A673 (cell line): ENCODE measurements at regions not wholly inside any gene's neighbourhood (a gene's known extent, or its start where the extent isn't known, plus 50 kb on each side); places are given as distances from the start of the nearest gene placed in this dataset.

ENCODE experiments used
- EZH2 ChIP-seq: fragments of 200-600 bp; sonication (generic); IDR thresholded peaks from 2 replicates; pipeline ENCODE4 v1.6.1; 2017; ENCODE audit warnings: borderline replicate concordance, low read depth, mild to moderate bottlenecking, mixed read lengths, antibody characterized with exemption, low read length; ENCODE audit not compliant: poor library complexity, severe bottlenecking
- TF ChIP-seq, protein P1 (sequence below): fragments of 300-800, 200-600 bp; sonication (generic); conservative IDR thresholded peaks from 2 replicates; pipeline ENCODE4 v1.5.1; 2017; ENCODE audit warnings: low read depth, mild to moderate bottlenecking, antibody characterized with exemption, low read length, moderate library complexity, mixed read lengths

DNA sequence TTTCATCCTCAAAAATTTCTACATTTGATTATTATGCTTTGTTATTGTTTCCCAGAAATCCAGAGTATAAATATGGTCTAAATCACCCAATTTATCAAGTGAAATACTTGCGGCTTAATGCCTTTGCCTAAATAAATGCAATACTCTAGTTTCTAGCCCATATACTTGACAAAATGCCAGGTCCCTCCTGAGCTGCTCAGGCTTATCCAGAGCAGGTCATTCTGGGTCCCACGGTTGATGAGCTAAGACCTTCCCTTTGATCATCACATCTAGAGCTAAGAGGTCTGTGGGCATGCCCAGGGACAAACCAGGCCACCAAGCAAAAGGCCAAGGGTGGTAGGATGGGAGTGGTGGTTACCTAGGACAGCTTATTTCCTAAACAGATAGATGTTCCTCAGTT lies 180.1 kb downstream of the SMIM20 start:
- TF ChIP-seq, protein P1, sequence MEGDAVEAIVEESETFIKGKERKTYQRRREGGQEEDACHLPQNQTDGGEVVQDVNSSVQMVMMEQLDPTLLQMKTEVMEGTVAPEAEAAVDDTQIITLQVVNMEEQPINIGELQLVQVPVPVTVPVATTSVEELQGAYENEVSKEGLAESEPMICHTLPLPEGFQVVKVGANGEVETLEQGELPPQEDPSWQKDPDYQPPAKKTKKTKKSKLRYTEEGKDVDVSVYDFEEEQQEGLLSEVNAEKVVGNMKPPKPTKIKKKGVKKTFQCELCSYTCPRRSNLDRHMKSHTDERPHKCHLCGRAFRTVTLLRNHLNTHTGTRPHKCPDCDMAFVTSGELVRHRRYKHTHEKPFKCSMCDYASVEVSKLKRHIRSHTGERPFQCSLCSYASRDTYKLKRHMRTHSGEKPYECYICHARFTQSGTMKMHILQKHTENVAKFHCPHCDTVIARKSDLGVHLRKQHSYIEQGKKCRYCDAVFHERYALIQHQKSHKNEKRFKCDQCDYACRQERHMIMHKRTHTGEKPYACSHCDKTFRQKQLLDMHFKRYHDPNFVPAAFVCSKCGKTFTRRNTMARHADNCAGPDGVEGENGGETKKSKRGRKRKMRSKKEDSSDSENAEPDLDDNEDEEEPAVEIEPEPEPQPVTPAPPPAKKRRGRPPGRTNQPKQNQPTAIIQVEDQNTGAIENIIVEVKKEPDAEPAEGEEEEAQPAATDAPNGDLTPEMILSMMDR: no peak
- TF ChIP-seq EZH2: no peak
